HepG2 (cell line): ENCODE measurements at regions not wholly inside any gene's neighbourhood (a gene's known extent, or its start where the extent isn't known, plus 50 kb on each side); places are given as distances from the start of the nearest gene placed in this dataset.

Experiments used
- ATAC-seq: fragments of 200-7000 bp; cut with Tn5 transposase; 3 replicates; pipeline ENCODE4 v1.9.1; 2020; ENCODE audit warnings: mild to moderate bottlenecking, moderate library complexity
- BruUV-seq: library from RNA; stranded (reverse); fragments of 400-500 nt; replicated peaks from 2 replicates; lab custom pipeline; 2021; lab: Mats Ljungman, UMichigan
- CTCF ChIA-PET: fragments of 300-600 bp; formaldehyde crosslinking; extraction: SDS; loops from one replicate; lab custom pipeline; 2021; ENCODE audit warnings: low total read pairs, inconsistent platforms, low intra/inter-chr PET ratio; lab: Yijun Ruan, JAX
- POLR2A ChIA-PET: fragments of 350-600 bp; sonication (Branson Sonifier 250); formaldehyde crosslinking; loops from one replicate; lab custom pipeline; 2020; ENCODE audit warnings: antibody characterized with exemption, inconsistent platforms; lab: Yijun Ruan, JAX
- DNase-seq: peaks from one replicate; pipeline ENCODE4 v3.0.0-alpha.2; 2015; ENCODE audit warnings: low spot score
- FAIRE-seq: peaks from 3 replicates; lab custom pipeline; 2011; peaks lifted over from hg19 to GRCh38; lab: Jason Lieb, UNC
- H2AFZ ChIP-seq: one replicate; pipeline ENCODE4 v1.6.1; 2011; ENCODE audit warnings: low read length, inconsistent platforms
- H3K27ac ChIP-seq: fragments of 300-600 bp; 3 replicates; pipeline ENCODE4 v1.8.0; 2011; ENCODE audit warnings: mixed run types, mild to moderate bottlenecking, mixed read lengths, low read length, inconsistent platforms; ENCODE audit not compliant: insufficient read depth; ENCODE audit errors: extremely low read length
- H3K27me3 ChIP-seq, 2 experiments: fragments of 200-600 bp in 1 of 2; 2 replicates in 1 of 2; 3 replicates in 1 of 2; pipeline versions ENCODE4 v1.6.0 to v1.8.0; 2011; ENCODE audit warnings: low read length in 2 of 2, mild to moderate bottlenecking in 2 of 2, moderate library complexity in 2 of 2, inconsistent platforms in 1 of 2; ENCODE audit not compliant: insufficient read depth in 2 of 2, control insufficient read depth in 1 of 2
- H3K36me3 ChIP-seq, 2 experiments: fragments of 200-600 bp in 1 of 2; replicated peaks in 1 of 2; 2 replicates in 1 of 2; 3 replicates in 1 of 2; pipeline versions ENCODE4 v1.5.1 to v1.8.0; 2011; ENCODE audit warnings: low read length in 2 of 2, inconsistent platforms in 1 of 2; ENCODE audit not compliant: insufficient read depth in 2 of 2, control insufficient read depth in 1 of 2
- H3K4me1 ChIP-seq: 2 replicates; pipeline ENCODE4 v1.5.1; 2012; ENCODE audit warnings: low read length, inconsistent platforms; ENCODE audit not compliant: insufficient read depth
- H3K4me2 ChIP-seq: 2 replicates; pipeline ENCODE4 v1.6.0; 2011; ENCODE audit warnings: low read depth, low read length, inconsistent platforms
- H3K4me3 ChIP-seq, 3 experiments: fragments of 200-600 bp in 1 of 3; sonication (generic), shearing (Covaris generic) in 1 of 3; replicated peaks in 1 of 3; 2 replicates each; pipeline ENCODE4 v1.5.1; 2011 to 2016; ENCODE audit warnings: low read length in 3 of 3, inconsistent platforms in 2 of 3, low read depth in 2 of 3, mild to moderate bottlenecking in 2 of 3, control low read depth in 1 of 3, mixed read lengths in 1 of 3; ENCODE audit not compliant: insufficient read depth in 1 of 3
- H3K79me2 ChIP-seq: one replicate; pipeline ENCODE4 v1.6.1; 2011; ENCODE audit warnings: low read length, inconsistent platforms; ENCODE audit not compliant: insufficient read depth
- H3K9ac ChIP-seq: 2 replicates; pipeline ENCODE4 v1.6.0; 2011; ENCODE audit warnings: mild to moderate bottlenecking, low read depth, low read length, inconsistent platforms; ENCODE audit not compliant: insufficient read depth
- H3K9me3 ChIP-seq: 2 replicates; pipeline ENCODE4 v1.5.1; 2012; ENCODE audit warnings: mild to moderate bottlenecking, low read length
- H4K20me1 ChIP-seq: 2 replicates; pipeline ENCODE4 v1.6.0; 2011; ENCODE audit warnings: inconsistent platforms, mild to moderate bottlenecking, low read length, moderate library complexity; ENCODE audit not compliant: insufficient read depth
- ATF3 ChIP-seq: sonication (generic); formaldehyde crosslinking; IDR thresholded peaks from 2 replicates; pipeline ENCODE4 v1.4.0; 2020; ENCODE audit warnings: missing genetic modification reagents
- CBFB ChIP-seq: sonication (generic); formaldehyde crosslinking; IDR thresholded peaks from 2 replicates; pipeline ENCODE4 v1.4.0; 2020; ENCODE audit warnings: missing genetic modification reagents
- ETV6 ChIP-seq: sonication (generic); formaldehyde crosslinking; conservative IDR thresholded peaks from 2 replicates; pipeline ENCODE4 v1.4.0; 2020; ENCODE audit warnings: missing genetic modification reagents
- EZH2 ChIP-seq: conservative IDR thresholded peaks from 2 replicates; pipeline ENCODE4 v1.6.1; 2012; ENCODE audit warnings: mild to moderate bottlenecking, low read depth, low read length, moderate library complexity
- IKZF5 ChIP-seq: IDR thresholded peaks from 2 replicates; pipeline ENCODE4 v1.6.1; 2018; ENCODE audit warnings: missing genetic modification reagents, mild to moderate bottlenecking, missing compliant biosample characterization
- LBX2 ChIP-seq: sonication (generic); formaldehyde crosslinking; IDR thresholded peaks from 2 replicates; pipeline ENCODE4 v1.5.0; 2020; ENCODE audit warnings: missing genetic modification reagents, mild to moderate bottlenecking, borderline replicate concordance
- MTA1 ChIP-seq: sonication (generic); formaldehyde crosslinking; IDR thresholded peaks from 2 replicates; pipeline ENCODE4 v1.4.0; 2020; ENCODE audit warnings: missing genetic modification reagents, mild to moderate bottlenecking, borderline replicate concordance
- POLR2G ChIP-seq: fragments of 200-400 bp; formaldehyde crosslinking; IDR thresholded peaks from 2 replicates; pipeline ENCODE4 v1.6.1; 2018; ENCODE audit warnings: mild to moderate bottlenecking, low read depth, low read length, moderate library complexity
- SP1 ChIP-seq, 2 experiments: fragments of 450-650 bp in 1 of 2; sonication (generic) in 1 of 2; formaldehyde crosslinking in 1 of 2; IDR thresholded peaks; 2 replicates each; pipeline versions ENCODE4 v1.4.0 to v1.6.1; 2016 to 2020; ENCODE audit warnings: missing genetic modification reagents in 1 of 2
- YY1 ChIP-seq: IDR thresholded peaks from 2 replicates; pipeline ENCODE4 v1.6.1; 2011; ENCODE audit warnings: low read length, low read depth, moderate library complexity, mild to moderate bottlenecking; ENCODE audit not compliant: insufficient read depth, insufficient replicate concordance
- ZFP62 ChIP-seq: sonication (generic); formaldehyde crosslinking; IDR thresholded peaks from 2 replicates; pipeline ENCODE4 v1.4.0; 2020; ENCODE audit warnings: missing genetic modification reagents
- ZNF224 ChIP-seq: sonication (generic); formaldehyde crosslinking; IDR thresholded peaks from 2 replicates; pipeline ENCODE4 v1.5.0; 2020; ENCODE audit warnings: mild to moderate bottlenecking, missing genetic modification reagents
- ZNF225 ChIP-seq: sonication (generic); formaldehyde crosslinking; IDR thresholded peaks from 2 replicates; pipeline ENCODE4 v1.4.0; 2020; ENCODE audit warnings: mild to moderate bottlenecking, missing genetic modification reagents
- ZNF274 ChIP-seq: sonication (generic); formaldehyde crosslinking; IDR thresholded peaks from 2 replicates; pipeline ENCODE4 v1.5.1; 2020; ENCODE audit warnings: mild to moderate bottlenecking, missing genetic modification reagents
- ZNF33A ChIP-seq: sonication (generic); formaldehyde crosslinking; IDR thresholded peaks from 2 replicates; pipeline ENCODE4 v1.5.1; 2020; ENCODE audit warnings: missing genetic modification reagents, mild to moderate bottlenecking, moderate library complexity, borderline replicate concordance
- ZNF350 ChIP-seq: sonication (generic); formaldehyde crosslinking; IDR thresholded peaks from 2 replicates; pipeline ENCODE4 v1.4.0; 2020; ENCODE audit warnings: mild to moderate bottlenecking, low read depth, missing genetic modification reagents, borderline replicate concordance
- ZNF432 ChIP-seq: sonication (generic); formaldehyde crosslinking; IDR thresholded peaks from 2 replicates; pipeline ENCODE4 v1.5.0; 2020; ENCODE audit warnings: missing genetic modification reagents, mild to moderate bottlenecking, borderline replicate concordance
- ZNF550 ChIP-seq: sonication (generic); formaldehyde crosslinking; IDR thresholded peaks from 2 replicates; pipeline ENCODE4 v1.4.0; 2020; ENCODE audit warnings: mild to moderate bottlenecking, missing genetic modification reagents, borderline replicate concordance
- ZNF83 ChIP-seq: sonication (generic); formaldehyde crosslinking; IDR thresholded peaks from 2 replicates; pipeline ENCODE4 v1.4.0; 2020; ENCODE audit warnings: missing genetic modification reagents, mild to moderate bottlenecking, borderline replicate concordance
- WGBS: methylation state at CpG from one replicate; pipeline ENCODE4 v1.1.6; 2017; ENCODE audit warnings: low lambda C conversion rate; 5-methylcytosine and 5-hydroxymethylcytosine counted together
- in situ Hi-C: cut with HindIII; loops from 2 replicates; pipeline ENCODE4 v1.10.0; 2017; ENCODE audit warnings: low pct_unique_long_range_greater_than_20kb; ENCODE audit not compliant: extremely low pct_ligation_motif_present
- intact Hi-C: fragments of 100-400 bp; cut with micrococcal nuclease; formaldehyde crosslinking; loops from one replicate; pipeline ENCODE4 v1.10.0; 2022; ENCODE audit not compliant: unreplicated experiment

GRCh38 chr14:76965232-76965631 lies 63.3 kb downstream of the IRF2BPL start (continued):
- no peak for TF ChIP-seq IKZF5 (CRISPR knock-in tag)
- no peak for TF ChIP-seq ZNF350 (CRISPR knock-in tag)
- no peak for TF ChIP-seq ETV6 (CRISPR knock-in tag)
- no peak for TF ChIP-seq YY1
- TF ChIP-seq ZNF83 (CRISPR knock-in tag), result no peak

- ChIA-PET POLR2A (no interaction called here), CTCF (no interaction called here)
- ATAC-seq, result no peak
- no TSS peak for BruUV-seq
- H3K36me3 ChIP-seq, result no peaks in the 10 kb centered on the region
- H3K4me2 ChIP-seq, result no peak overlapping the region
- no peak for FAIRE-seq
- H2AFZ ChIP-seq, result no peak overlapping the region
- no peaks in the 10 kb centered on the region for H3K79me2 ChIP-seq
- DNase-seq, result no peak
- peaks cover 85% of the 10 kb centered on the region for H3K4me1 ChIP-seq
- no peak overlapping the region for H3K9ac ChIP-seq
- H3K9me3 ChIP-seq, result no peaks in the 10 kb centered on the region
- intact Hi-C loops (loop anchor here (5.0 to 10.0 kb wide), 2 partner anchors 50 to 538 kb away; no protein-coding TSS in a partner anchor), in situ Hi-C loops (loop anchor here (5.0 kb wide), 1 partner anchor 78 kb away; no protein-coding TSS in a partner anchor)
- no peak overlapping the region for H3K4me3 ChIP-seq
- no peak overlapping the region for H3K27ac ChIP-seq
- no peak for TF ChIP-seq ZNF432 (CRISPR knock-in tag)
- no peak for TF ChIP-seq SP1 (IDR thresholded peaks at IDR 0.05)
- no peak for TF ChIP-seq SP1 (CRISPR knock-in tag; IDR thresholded peaks at IDR 0.05)
- TF ChIP-seq ZNF33A (CRISPR knock-in tag), result no peak
- no peak for TF ChIP-seq ZNF225 (CRISPR knock-in tag)
- TF ChIP-seq ZNF224 (CRISPR knock-in tag), result no peak
- TF ChIP-seq POLR2G, result no peak
- TF ChIP-seq MTA1 (CRISPR knock-in tag), result no peak
- TF ChIP-seq EZH2, result no peak
- no peak for TF ChIP-seq CBFB (CRISPR knock-in tag)
- TF ChIP-seq ATF3 (CRISPR knock-in tag), result no peak
- TF ChIP-seq ZFP62 (CRISPR knock-in tag), result no peak
- TF ChIP-seq LBX2 (CRISPR knock-in tag), result no peak
- TF ChIP-seq ZNF550 (CRISPR knock-in tag), result no peak
- TF ChIP-seq ZNF274 (CRISPR knock-in tag), result no peak
- H3K27me3 ChIP-seq, result no peaks in the 10 kb centered on the region
- no peaks in the 10 kb centered on the region for H4K20me1 ChIP-seq
- WGBS, result 68% methylated on average over 5 of the region's 5 CpGs
Observed at GRCh38 chr14:76964695-76965094, 63.8 kb downstream of the IRF2BPL start.
